22Rv1 (cell line): ENCODE measurements at regions not wholly inside any gene's neighbourhood (a gene's known extent, or its start where the extent isn't known, plus 50 kb on each side); places are given as distances from the start of the nearest gene placed in this dataset.

Experiments
- CTCF ChIP-seq: fragments of 450-650 bp; IDR thresholded peaks from 2 replicates; pipeline ENCODE4 v1.5.1; 2017; ENCODE audit warnings: mild to moderate bottlenecking
- ZFX ChIP-seq: fragments of 450-650 bp; IDR thresholded peaks from 2 replicates; pipeline ENCODE4 v1.6.1; 2017; ENCODE audit warnings: antibody characterized with exemption, borderline replicate concordance

- TF ChIP-seq CTCF = no peak
- no peak for TF ChIP-seq ZFX
Observed at GRCh38 chr18:39599251-39599650, 2033.7 kb upstream of the CELF4 start.
